HCT116 (cell line): ENCODE measurements at regions not wholly inside any gene's neighbourhood (a gene's known extent, or its start where the extent isn't known, plus 50 kb on each side); places are given as distances from the start of the nearest gene placed in this dataset.

ENCODE experiments used
- CBX3 ChIP-seq: IDR thresholded peaks from 2 replicates; pipeline ENCODE4 v1.6.1; 2012; ENCODE audit warnings: low read depth
- CEBPB ChIP-seq: IDR thresholded peaks from 2 replicates; pipeline ENCODE4 v1.6.1; 2012; ENCODE audit warnings: low read depth
- EGR1 ChIP-seq: IDR thresholded peaks from 2 replicates; pipeline ENCODE4 v1.6.1; 2012; ENCODE audit warnings: low read depth
- ELF1 ChIP-seq: IDR thresholded peaks from 2 replicates; pipeline ENCODE4 v1.6.1; 2012; ENCODE audit warnings: low read depth, borderline replicate concordance
- FOSL1 ChIP-seq: IDR thresholded peaks from 2 replicates; pipeline ENCODE4 v1.6.1; 2012; ENCODE audit warnings: low read depth
- JUND ChIP-seq: IDR thresholded peaks from 2 replicates; pipeline ENCODE4 v1.6.1; 2012
- POLR2A ChIP-seq: IDR thresholded peaks from 2 replicates; pipeline ENCODE4 v1.7.0; 2011; ENCODE audit warnings: borderline replicate concordance; ENCODE audit not compliant: insufficient read depth, insufficient read length; ENCODE audit errors: extremely low read depth
- POLR2AphosphoS5 ChIP-seq: IDR thresholded peaks from 2 replicates; pipeline ENCODE4 v1.6.1; 2011; ENCODE audit warnings: mild to moderate bottlenecking, low read depth, low read length, moderate library complexity
- SIN3A ChIP-seq: IDR thresholded peaks from 2 replicates; pipeline ENCODE4 v1.6.1; 2012; ENCODE audit warnings: low read depth
- SRF ChIP-seq: IDR thresholded peaks from 2 replicates; pipeline ENCODE4 v1.6.1; 2012; ENCODE audit warnings: low read depth
- TCF7L2 ChIP-seq: IDR thresholded peaks from 2 replicates; pipeline ENCODE4 v1.7.0; 2011; ENCODE audit warnings: borderline replicate concordance, inconsistent platforms; ENCODE audit not compliant: insufficient read depth, insufficient read length; ENCODE audit errors: extremely low read depth
- ZFX ChIP-seq: fragments of 450-650 bp; IDR thresholded peaks from 2 replicates; pipeline ENCODE4 v1.6.1; 2017
- TF ChIP-seq, protein P1 (sequence below): IDR thresholded peaks from 2 replicates; pipeline ENCODE4 v1.6.1; 2012
- TF ChIP-seq, protein P2 (sequence below): IDR thresholded peaks from 2 replicates; pipeline ENCODE4 v1.6.1; 2011; ENCODE audit warnings: mild to moderate bottlenecking, low read length, moderate library complexity; ENCODE audit not compliant: insufficient replicate concordance; ENCODE audit errors: extremely low read depth

DNA sequence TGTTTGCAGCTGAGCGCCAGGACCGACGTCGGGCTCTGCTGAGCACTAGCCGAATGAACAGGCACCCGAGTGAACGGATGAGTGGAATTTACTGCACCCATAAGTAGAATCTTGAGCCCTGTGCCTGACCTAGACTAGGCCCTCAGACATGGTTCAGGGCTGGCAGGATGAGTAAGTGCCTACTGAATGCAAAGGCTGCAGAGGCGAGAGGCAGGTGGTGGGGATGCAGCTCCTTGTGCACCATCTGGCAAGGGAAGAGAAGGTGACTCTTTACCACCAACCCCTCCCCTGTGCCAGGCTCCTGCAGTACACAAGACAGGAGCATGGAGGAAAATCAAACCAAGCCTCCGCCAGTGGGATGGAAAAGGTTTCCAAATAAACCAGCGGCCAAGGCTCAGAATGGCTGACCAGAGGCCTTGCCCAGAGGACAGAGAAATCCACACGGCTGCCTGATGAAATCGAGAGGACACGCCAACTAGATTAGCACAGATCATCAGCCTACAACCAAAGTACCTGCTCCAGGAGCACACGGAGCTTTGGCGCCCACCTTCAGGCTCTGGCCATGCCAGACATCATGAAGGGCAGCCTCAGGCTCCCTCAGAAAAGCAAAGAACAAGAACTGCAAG lies 141.7 kb upstream of the IQSEC1 start (continued):
- TF ChIP-seq, protein P1, sequence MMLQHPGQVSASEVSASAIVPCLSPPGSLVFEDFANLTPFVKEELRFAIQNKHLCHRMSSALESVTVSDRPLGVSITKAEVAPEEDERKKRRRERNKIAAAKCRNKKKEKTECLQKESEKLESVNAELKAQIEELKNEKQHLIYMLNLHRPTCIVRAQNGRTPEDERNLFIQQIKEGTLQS, result no peak
- TF ChIP-seq JUND, result no peak
- TF ChIP-seq, protein P2, sequence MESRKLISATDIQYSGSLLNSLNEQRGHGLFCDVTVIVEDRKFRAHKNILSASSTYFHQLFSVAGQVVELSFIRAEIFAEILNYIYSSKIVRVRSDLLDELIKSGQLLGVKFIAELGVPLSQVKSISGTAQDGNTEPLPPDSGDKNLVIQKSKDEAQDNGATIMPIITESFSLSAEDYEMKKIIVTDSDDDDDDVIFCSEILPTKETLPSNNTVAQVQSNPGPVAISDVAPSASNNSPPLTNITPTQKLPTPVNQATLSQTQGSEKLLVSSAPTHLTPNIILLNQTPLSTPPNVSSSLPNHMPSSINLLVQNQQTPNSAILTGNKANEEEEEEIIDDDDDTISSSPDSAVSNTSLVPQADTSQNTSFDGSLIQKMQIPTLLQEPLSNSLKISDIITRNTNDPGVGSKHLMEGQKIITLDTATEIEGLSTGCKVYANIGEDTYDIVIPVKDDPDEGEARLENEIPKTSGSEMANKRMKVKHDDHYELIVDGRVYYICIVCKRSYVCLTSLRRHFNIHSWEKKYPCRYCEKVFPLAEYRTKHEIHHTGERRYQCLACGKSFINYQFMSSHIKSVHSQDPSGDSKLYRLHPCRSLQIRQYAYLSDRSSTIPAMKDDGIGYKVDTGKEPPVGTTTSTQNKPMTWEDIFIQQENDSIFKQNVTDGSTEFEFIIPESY, result no peak
- TF ChIP-seq POLR2AphosphoS5, result no peak
- TF ChIP-seq SIN3A, result no peak
- no peak for TF ChIP-seq CBX3
- no peak for TF ChIP-seq ELF1
- TF ChIP-seq SRF, result no peak
- no peak for TF ChIP-seq CEBPB
- no peak for TF ChIP-seq ZFX
- TF ChIP-seq TCF7L2, result no peak
- TF ChIP-seq FOSL1, result no peak
- TF ChIP-seq EGR1, result no peak
- TF ChIP-seq POLR2A, result no peak
- TF ChIP-seq, all 23 proteins: peak for 0
